ENCODE measurements at regions not wholly inside any gene's neighbourhood (a gene's known extent, or its start where the extent isn't known, plus 50 kb on each side); places are given as distances from the start of the nearest gene placed in this dataset.

- Histone ChIP-seq H3K4me3 (no peak overlapping the region), H3K9me3 (no peaks in the 10 kb centered on the region), H3K36me3 (no peaks in the 10 kb centered on the region), H3K27me3 (no peaks in the 10 kb centered on the region), H3K4me1 (no peaks in the 10 kb centered on the region), H3K27ac (no peak overlapping the region)
- no peak for TF ChIP-seq CTCF (IDR thresholded peaks at IDR 0.05)
- intact Hi-C loops (cut with DNase I) = no loop called here
- DNase-seq (no peak), ATAC-seq (no peak)
Measured at GRCh38 chr5:98398465-98398864, 375.0 kb upstream of the RGMB start.

GRCh38 chr5:98401656-98402055, 371.8 kb upstream of the RGMB start:
- no peaks in the 10 kb centered on the region for H3K36me3 ChIP-seq
- H3K9me3 ChIP-seq = no peaks in the 10 kb centered on the region
- H3K27me3 ChIP-seq = no peaks in the 10 kb centered on the region
- intact Hi-C loops (cut with DNase I) = no loop called here
- H3K4me3 ChIP-seq = no peak overlapping the region
- no peak for DNase-seq
- no peak overlapping the region for H3K27ac ChIP-seq
- H3K4me1 ChIP-seq = no peaks in the 10 kb centered on the region
- no peak for ATAC-seq
- no peak for TF ChIP-seq CTCF (IDR thresholded peaks at IDR 0.05)

GRCh38 chr5:98402130-98402529, 371.3 kb upstream of the RGMB start:
- no peaks in the 10 kb centered on the region for H3K36me3 ChIP-seq
- H3K27ac ChIP-seq = no peak overlapping the region
- no peak overlapping the region for H3K4me3 ChIP-seq
- no peak for ATAC-seq
- no peak for TF ChIP-seq CTCF (IDR thresholded peaks at IDR 0.05)
- intact Hi-C loops (cut with DNase I) = no loop called here
- H3K4me1 ChIP-seq = no peaks in the 10 kb centered on the region
- DNase-seq = no peak
- no peaks in the 10 kb centered on the region for H3K27me3 ChIP-seq
- H3K9me3 ChIP-seq = no peaks in the 10 kb centered on the region

GRCh38 chr5:98403131-98403530, 370.3 kb upstream of the RGMB start:
- H3K27me3 ChIP-seq = no peaks in the 10 kb centered on the region
- no peak overlapping the region for H3K27ac ChIP-seq
- no peaks in the 10 kb centered on the region for H3K36me3 ChIP-seq
- intact Hi-C loops (cut with DNase I) = no loop called here
- no peaks in the 10 kb centered on the region for H3K4me1 ChIP-seq
- ATAC-seq = no peak
- no peak overlapping the region for H3K4me3 ChIP-seq
- H3K9me3 ChIP-seq = no peaks in the 10 kb centered on the region
- no peak for DNase-seq
- no peak for TF ChIP-seq CTCF (IDR thresholded peaks at IDR 0.05)

GRCh38 chr5:98414938-98415337, 358.5 kb upstream of the RGMB start:
- no peaks in the 10 kb centered on the region for H3K9me3 ChIP-seq
- H3K4me3 ChIP-seq = no peak overlapping the region
- H3K4me1 ChIP-seq = no peaks in the 10 kb centered on the region
- ATAC-seq = no peak
- intact Hi-C loops (cut with DNase I) = no loop called here
- H3K27me3 ChIP-seq = no peaks in the 10 kb centered on the region
- no peak for DNase-seq
- H3K36me3 ChIP-seq = no peaks in the 10 kb centered on the region
- no peak for TF ChIP-seq CTCF (IDR thresholded peaks at IDR 0.05)
- no peak overlapping the region for H3K27ac ChIP-seq

GRCh38 chr5:98415663-98416062, 357.8 kb upstream of the RGMB start:
- Histone ChIP-seq H3K36me3 (no peaks in the 10 kb centered on the region), H3K4me3 (no peak overlapping the region), H3K4me1 (no peaks in the 10 kb centered on the region), H3K27ac (no peak overlapping the region), H3K27me3 (no peaks in the 10 kb centered on the region), H3K9me3 (no peaks in the 10 kb centered on the region)
- intact Hi-C loops (cut with DNase I) = no loop called here
- TF ChIP-seq CTCF (IDR thresholded peaks at IDR 0.05) = no peak
- DNase-seq = no peak
- ATAC-seq = no peak

All from upper lobe of right lung (tissue), 1 donor.